Fibroblast of peridontal ligament (primary cell): ENCODE measurements at regions not wholly inside any gene's neighbourhood (a gene's known extent, or its start where the extent isn't known, plus 50 kb on each side); places are given as distances from the start of the nearest gene placed in this dataset.
A peak's percentile ranks its signal among the peaks of the same experiment; 100 is the strongest.

Experiments used
- DNase-seq: peaks from one replicate; pipeline ENCODE4 v3.0.0-alpha.2; 2010; ENCODE audit errors: extremely low read depth

DNA sequence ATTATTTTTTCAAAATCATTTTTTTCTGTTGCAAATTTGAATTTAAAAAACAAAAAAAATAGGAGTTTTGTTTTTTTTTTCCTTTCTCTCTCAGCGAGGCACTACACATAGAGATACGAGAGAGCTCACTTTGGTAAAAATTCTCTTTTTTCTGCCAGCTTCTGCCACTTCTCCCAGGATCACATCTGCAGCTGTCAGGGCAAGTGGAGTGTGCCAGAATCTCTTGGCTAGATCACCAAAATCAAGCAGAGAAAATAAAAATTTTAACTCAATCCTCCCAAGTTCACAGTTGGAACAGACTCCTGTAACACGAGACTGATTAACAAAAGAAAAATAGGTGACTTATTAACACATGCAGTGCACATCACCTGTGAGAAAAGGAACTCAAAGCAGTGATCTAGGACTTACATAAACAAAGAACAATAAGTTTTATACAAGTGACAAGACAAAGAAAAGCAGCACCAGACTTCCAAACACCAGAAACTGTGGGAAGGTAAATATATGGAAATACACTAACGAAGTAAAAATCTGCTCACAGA lies 213.2 kb upstream of the ZFP42 start:
- no peak for DNase-seq

DNA sequence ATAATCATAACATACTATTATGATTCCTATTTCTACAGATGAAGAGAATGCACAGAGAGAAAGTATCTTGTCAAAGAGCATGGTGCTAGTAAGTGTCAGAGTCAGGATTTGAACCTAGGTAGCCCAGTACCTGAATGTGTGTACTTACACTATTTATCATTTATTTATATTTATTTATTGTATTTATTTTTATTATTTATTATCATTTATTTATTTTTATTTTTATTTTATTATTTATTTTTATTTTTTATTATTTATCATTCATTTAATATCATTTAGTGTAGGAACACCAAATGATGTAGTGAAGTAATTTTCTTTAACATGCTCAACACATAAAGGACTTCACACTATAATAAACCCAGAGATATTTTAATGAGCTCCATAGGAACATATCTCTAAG lies 209.4 kb upstream of the ZFP42 start:
- DNase-seq: no peak

GRCh38 chr4:187789078-187789477 lies 206.5 kb upstream of the ZFP42 start:
- no peak for DNase-seq

DNA sequence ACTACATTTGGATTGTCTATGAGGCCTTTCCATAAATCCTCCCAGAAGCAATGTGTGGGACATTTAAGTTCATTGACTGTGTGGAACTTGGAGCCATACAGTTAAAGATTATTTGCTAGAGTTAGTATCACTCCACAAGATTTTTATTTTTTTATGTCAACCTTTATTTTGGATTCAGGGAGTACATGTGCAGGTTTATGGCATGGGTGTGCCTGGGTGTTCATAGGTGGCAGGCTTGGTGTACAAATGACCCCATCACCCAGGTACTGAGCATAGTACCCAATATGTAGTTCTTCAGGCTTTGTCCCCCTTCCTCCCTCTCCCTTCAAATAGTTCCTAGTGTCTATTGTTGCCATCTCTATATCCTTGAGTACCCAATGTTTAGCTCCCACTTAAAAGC lies 199.8 kb upstream of the ZFP42 start:
- no peak for DNase-seq

GRCh38 chr4:187798385-187798784 lies 197.2 kb upstream of the ZFP42 start:
- DNase-seq: no peak

- DNase-seq: no peak
These were observed 195.8 kb upstream of the ZFP42 start for GRCh38 chr4:187799735-187800134.

DNA sequence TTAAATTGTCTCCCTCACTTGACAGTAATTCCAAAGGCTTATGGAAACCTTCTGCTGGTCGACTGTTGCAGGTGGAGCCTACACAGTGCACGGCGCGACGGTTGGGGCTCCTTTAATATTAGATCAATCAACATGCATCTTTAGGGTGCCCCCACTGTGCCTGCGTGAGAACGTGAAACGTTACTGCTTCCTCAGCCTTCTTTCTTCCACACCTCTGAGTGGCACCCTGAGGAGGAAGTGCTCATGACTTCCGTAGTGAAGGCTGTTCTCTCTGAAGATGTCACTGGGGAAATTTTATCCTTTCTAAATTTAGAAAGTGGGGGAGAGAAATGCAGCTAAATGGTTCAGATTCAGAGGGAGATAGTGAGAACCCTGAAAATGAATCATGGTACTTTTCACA lies 184.0 kb upstream of the ZFP42 start:
- DNase-seq: no peak

GRCh38 chr4:187814737-187815465 lies 180.7 kb upstream of the ZFP42 start:
- no peak for DNase-seq

DNA sequence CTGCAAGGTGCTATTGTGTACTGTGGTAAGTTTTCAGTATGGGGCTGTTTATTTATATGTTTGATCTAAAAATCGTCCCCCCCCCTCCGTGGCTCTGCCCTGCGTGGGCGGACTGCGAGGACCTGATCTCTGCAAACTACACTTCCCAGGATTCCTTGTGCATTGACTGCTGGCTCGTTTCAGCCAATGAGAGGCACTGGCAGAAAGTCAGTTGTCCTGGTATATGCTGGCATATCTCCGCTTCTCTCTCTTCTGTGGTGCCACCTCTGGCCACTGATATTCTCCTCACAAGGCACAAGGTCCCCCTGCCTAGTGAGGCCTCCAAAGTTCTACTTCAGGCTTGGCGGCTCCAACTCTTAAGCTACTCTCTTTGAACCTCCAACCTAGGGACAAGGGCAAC lies 168.8 kb upstream of the ZFP42 start:
- no peak for DNase-seq

DNA sequence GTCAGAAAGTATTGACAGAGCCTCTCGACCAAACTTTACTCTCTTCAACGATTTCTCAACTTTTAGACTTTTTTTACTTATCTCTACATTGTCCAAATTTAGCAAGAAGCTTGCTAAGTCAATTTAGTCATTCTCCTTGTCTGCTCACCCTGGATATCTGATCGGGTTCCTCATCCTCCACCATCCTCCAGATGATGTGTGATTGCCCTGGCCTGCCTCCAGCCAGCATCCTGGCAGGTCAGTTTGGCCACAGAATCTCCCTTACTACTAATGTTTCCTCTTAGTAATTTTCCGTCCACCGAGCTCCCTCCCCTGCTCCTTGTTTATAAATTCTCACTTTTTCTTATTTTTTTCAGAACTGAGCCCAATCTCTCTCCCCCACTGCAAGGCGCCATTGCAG lies 167.9 kb upstream of the ZFP42 start:
- no peak for DNase-seq

DNA sequence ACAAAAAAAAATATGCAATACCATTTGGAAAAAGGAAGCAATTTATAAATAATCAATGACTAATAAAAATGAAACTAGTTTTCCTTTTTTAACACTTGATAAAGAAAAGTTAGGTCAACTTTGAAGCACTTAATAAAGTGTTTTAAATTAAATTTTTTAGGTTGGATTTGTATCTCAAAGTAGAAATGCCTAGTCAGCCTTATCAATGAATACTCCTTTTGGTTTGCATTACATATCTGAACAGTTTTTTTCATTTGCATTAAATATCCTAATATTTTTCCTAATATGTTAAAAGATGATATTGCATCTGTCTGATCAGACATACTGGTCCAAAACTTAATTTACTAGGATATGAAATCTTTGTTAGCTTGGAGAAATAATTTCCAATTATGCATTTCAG lies 155.8 kb upstream of the ZFP42 start:
- no peak for DNase-seq

DNA sequence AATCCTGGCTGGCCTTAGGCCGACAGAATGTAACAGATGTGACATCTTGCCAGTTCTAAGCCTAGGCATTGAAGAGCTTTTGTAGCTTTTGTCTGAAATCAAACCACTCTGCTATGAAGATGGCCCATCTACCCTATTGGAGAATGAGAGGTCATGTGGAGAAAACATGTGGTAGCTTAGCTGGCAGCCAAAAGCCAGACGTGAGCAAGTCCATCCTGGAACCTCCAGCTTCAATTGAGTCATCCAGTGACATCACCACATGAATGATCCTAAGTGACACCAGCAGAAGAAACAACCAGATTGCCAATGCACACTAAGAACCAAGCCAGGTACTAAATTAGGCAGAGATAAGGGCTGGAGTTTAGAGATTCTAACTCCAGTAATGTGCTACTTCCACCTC lies 154.8 kb upstream of the ZFP42 start:
- peak; percentile 8 for DNase-seq

DNA sequence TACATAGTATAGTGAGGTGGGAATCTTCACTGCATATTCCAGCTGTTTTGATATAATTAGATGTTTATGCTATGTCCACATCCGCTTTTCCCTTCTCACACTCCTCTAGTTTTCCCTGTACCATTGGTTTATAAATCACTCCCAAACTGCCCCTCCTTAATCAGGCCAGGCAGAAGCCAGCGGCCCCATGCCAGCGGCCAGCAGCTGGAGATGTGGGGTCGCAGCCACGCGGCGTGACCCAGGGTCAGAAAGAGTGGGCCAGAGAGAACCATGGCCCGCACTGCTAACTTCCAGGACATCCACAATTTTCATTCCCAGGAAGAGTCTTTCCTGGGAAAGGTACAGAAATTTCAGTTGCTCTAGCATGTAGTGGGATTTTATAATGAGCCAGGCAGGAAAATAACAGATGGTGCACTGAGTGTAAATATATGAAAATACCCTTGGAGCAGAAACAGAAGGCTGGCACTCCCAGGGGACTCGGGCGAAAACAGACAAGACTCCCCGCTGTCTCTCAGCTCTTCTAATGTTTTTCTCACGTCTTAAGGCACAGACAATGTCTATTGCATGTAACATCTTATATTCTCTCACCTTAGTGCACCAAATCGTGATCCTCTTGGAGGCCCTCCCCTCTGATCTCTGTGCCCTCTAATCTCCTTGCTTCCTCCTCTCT lies 145.9 kb upstream of the ZFP42 start:
- DNase-seq: no peak

GRCh38 chr4:187865914-187866313 lies 129.7 kb upstream of the ZFP42 start:
- DNase-seq: no peak

GRCh38 chr4:187883049-187883448 lies 112.5 kb upstream of the ZFP42 start:
- no peak for DNase-seq

- no peak for DNase-seq
These were observed 111.6 kb upstream of the ZFP42 start for GRCh38 chr4:187883836-187884475.

GRCh38 chr4:187887906-187888305 lies 107.7 kb upstream of the ZFP42 start:
- DNase-seq: peak; percentile 60

DNA sequence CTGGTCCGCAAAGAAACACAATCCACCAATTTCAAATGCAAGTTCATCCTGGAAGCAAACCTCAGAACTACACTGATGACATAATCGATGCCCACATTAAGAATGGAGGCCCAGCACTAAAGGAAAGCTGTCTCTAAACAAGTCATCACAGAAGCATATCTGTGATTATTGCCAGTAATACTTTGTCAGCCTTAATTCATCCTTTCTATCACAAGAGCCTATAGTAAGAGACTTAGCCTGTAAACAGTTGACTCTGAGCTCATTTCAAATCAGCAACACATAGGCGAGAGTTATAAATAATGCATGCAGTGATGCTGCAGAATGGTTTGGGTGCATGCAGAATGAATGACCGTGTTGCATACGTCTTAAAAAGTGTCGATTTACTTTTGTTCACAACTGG lies 105.9 kb upstream of the ZFP42 start:
- no peak for DNase-seq

DNA sequence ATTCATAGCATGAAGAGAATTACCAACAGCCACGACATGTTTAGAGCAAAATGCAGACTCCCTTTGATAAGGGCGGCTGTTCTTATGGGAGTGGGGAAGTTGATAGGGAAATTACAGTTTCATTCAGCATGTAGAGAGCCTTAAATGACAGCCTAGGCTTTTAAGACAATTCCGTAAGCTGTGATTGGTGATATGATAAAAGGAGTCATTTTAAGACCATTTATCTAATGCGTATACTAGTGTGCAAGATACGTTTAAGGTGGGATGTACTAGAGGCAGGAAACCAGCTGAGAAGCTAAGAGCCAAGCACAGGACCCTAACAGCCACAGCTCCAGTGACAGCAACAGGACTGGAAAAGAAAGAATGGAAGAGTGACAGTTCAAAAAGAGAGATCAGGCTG lies 102.2 kb upstream of the ZFP42 start:
- DNase-seq: no peak

DNA sequence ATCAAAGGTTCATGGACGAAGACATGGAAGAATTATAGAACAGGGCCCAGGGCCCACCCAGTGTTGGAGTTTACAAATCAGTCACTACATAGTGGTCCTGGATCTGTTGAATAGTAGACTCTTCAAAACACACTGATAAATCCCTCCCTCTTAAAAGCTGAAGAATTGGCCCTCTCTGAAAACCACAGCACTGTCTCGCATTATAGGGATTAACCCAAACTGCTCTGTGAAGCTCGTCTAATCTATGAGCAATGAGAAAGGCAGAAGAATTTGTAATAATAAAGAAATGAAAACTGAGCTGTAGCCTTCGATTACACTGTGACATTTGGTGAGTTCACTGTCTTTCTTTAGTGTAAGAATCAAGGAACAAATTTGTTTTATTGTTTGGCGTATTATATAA lies 92.5 kb upstream of the ZFP42 start:
- DNase-seq: no peak

DNA sequence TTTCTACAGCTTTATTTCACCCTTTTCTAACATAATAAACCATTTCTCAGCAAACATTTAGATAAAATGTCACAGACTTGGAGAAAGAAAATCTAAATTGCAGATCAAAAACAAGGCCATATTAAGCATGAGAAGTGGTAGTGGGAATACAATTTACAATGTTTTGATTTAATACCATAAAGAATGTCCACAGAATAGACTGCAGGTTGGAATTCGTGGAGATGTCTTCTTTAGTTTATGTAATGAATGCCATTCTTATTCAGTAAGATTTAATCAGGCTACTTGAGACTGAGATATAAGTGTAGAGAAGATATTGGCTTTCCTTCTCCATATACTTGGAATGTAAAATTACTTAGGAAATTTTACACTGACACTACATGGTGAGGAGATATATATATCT lies 91.9 kb upstream of the ZFP42 start:
- DNase-seq: peak; percentile 44

GRCh38 chr4:187908079-187908561 lies 87.5 kb upstream of the ZFP42 start:
- peak; percentile 95 for DNase-seq

DNA sequence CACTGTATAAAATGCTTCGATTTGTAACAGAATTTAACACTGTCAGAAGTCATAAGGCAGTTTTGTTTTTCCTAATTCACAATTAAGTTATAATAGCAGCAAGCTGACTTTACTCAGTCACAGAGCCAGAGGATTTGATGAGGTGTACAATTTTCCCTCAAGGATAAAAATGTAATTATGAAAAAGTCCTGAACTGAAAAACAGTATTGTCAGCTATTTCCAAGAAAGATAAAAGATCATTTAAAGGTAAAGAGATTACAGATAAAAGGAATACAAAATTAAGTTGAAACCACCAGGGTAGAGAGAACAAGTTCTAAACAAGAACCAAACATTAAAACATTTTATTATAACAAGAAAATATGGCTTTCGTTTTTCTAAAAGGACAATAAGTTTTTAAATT lies 86.8 kb upstream of the ZFP42 start:
- DNase-seq: no peak
